ENCODE measurements at regions not wholly inside any gene's neighbourhood (a gene's known extent, or its start where the extent isn't known, plus 50 kb on each side); places are given as distances from the start of the nearest gene placed in this dataset.
"Not testable (repeated sequence)": the region's sequence is repeated elsewhere in the genome, so short reads cannot be mapped to it uniquely, and the experiment has no call there.

GRCh38 chr4:162817374-162817773 is 349.3 kb downstream of the NAF1 start:
- POLR2A ChIA-PET; CTCF ChIA-PET; H3K4me3 Mint-ChIP-seq; DNase-seq; H3K27ac Mint-ChIP-seq; H3K27me3 Mint-ChIP-seq; intact Hi-C loops (cut with micrococcal nuclease); H3K4me1 Mint-ChIP-seq (ENCODE audit: low read depth); H3K36me3 Mint-ChIP-seq: not testable (repeated sequence)
- peaks cover 13% of the 10 kb centered on the region for H3K9me3 Mint-ChIP-seq

GRCh38 chr4:162804351-162804924 is 362.3 kb downstream of the NAF1 start:
- intact Hi-C loops (cut with micrococcal nuclease), result no loop called here
- DNase-seq, result no peak
- Mint-ChIP-seq H3K36me3 (no peaks in the 10 kb centered on the region), H3K9me3 (peaks cover 2% of the 10 kb centered on the region), H3K27ac (no peak overlapping the region), H3K27me3 (no peaks in the 10 kb centered on the region), H3K4me3 (no peak overlapping the region), H3K4me1 (ENCODE audit: low read depth) (no peaks in the 10 kb centered on the region)
- ChIA-PET POLR2A (no interaction called here), CTCF (no interaction called here)

- POLR2A ChIA-PET, result no interaction called here
- DNase-seq, result no peak
- Mint-ChIP-seq H3K4me1 (ENCODE audit: low read depth) (no peaks in the 10 kb centered on the region), H3K27me3 (no peaks in the 10 kb centered on the region), H3K9me3 (peaks cover 2% of the 10 kb centered on the region), H3K27ac (no peak overlapping the region), H3K36me3 (no peaks in the 10 kb centered on the region), H3K4me3 (no peak overlapping the region)
- intact Hi-C loops (cut with micrococcal nuclease), result no loop called here
- CTCF ChIA-PET, result no interaction called here
Observed at GRCh38 chr4:162803378-162803777, 363.3 kb downstream of the NAF1 start.

- intact Hi-C loops (cut with micrococcal nuclease), result no loop called here
- POLR2A ChIA-PET, result no interaction called here
- no peak for DNase-seq
- no peaks in the 10 kb centered on the region for H3K36me3 Mint-ChIP-seq
- no peaks in the 10 kb centered on the region for H3K4me1 Mint-ChIP-seq (ENCODE audit: low read depth)
- H3K4me3 Mint-ChIP-seq, result no peak overlapping the region
- CTCF ChIA-PET, result no interaction called here
- no peak overlapping the region for H3K27ac Mint-ChIP-seq
- peaks cover 2% of the 10 kb centered on the region for H3K9me3 Mint-ChIP-seq
- H3K27me3 Mint-ChIP-seq, result no peaks in the 10 kb centered on the region
Observed at GRCh38 chr4:162797108-162797507, 369.6 kb downstream of the NAF1 start.

GRCh38 chr4:162793571-162793970 is 373.1 kb downstream of the NAF1 start:
- no peak overlapping the region for H3K27ac Mint-ChIP-seq
- POLR2A ChIA-PET, result no interaction called here
- intact Hi-C loops (cut with micrococcal nuclease), result no loop called here
- CTCF ChIA-PET, result no interaction called here
- no peaks in the 10 kb centered on the region for H3K4me1 Mint-ChIP-seq (ENCODE audit: low read depth)
- no peaks in the 10 kb centered on the region for H3K36me3 Mint-ChIP-seq
- DNase-seq, result no peak
- H3K9me3 Mint-ChIP-seq, result no peaks in the 10 kb centered on the region
- no peak overlapping the region for H3K4me3 Mint-ChIP-seq
- H3K27me3 Mint-ChIP-seq, result no peaks in the 10 kb centered on the region

GRCh38 chr4:162793004-162793403 is 373.7 kb downstream of the NAF1 start:
- Mint-ChIP-seq H3K4me3 (no peak overlapping the region), H3K36me3 (no peaks in the 10 kb centered on the region), H3K27me3 (no peaks in the 10 kb centered on the region), H3K9me3 (no peaks in the 10 kb centered on the region), H3K27ac (no peak overlapping the region), H3K4me1 (ENCODE audit: low read depth) (no peaks in the 10 kb centered on the region)
- intact Hi-C loops (cut with micrococcal nuclease), result no loop called here
- DNase-seq, result no peak
- ChIA-PET CTCF (no interaction called here), POLR2A (no interaction called here)

- ChIA-PET CTCF (no interaction called here), POLR2A (no interaction called here)
- no peak for DNase-seq
- Mint-ChIP-seq H3K4me3 (no peak overlapping the region), H3K9me3 (no peaks in the 10 kb centered on the region), H3K27me3 (no peaks in the 10 kb centered on the region), H3K36me3 (no peaks in the 10 kb centered on the region), H3K4me1 (ENCODE audit: low read depth) (no peaks in the 10 kb centered on the region), H3K27ac (no peak overlapping the region)
- intact Hi-C loops (cut with micrococcal nuclease), result no loop called here
Observed at GRCh38 chr4:162791226-162791625, 375.5 kb downstream of the NAF1 start.

GRCh38 chr4:162787120-162787519 is 379.6 kb downstream of the NAF1 start:
- POLR2A ChIA-PET, result no interaction called here
- H3K4me3 Mint-ChIP-seq, result no peak overlapping the region
- intact Hi-C loops (cut with micrococcal nuclease), result no loop called here
- H3K27ac Mint-ChIP-seq, result no peak overlapping the region
- no peaks in the 10 kb centered on the region for H3K9me3 Mint-ChIP-seq
- no peaks in the 10 kb centered on the region for H3K27me3 Mint-ChIP-seq
- CTCF ChIA-PET, result no interaction called here
- H3K36me3 Mint-ChIP-seq, result no peaks in the 10 kb centered on the region
- no peak for DNase-seq
- H3K4me1 Mint-ChIP-seq (ENCODE audit: low read depth), result no peaks in the 10 kb centered on the region

GRCh38 chr4:162782778-162783525 is 383.7 kb downstream of the NAF1 start:
- no peak for DNase-seq
- CTCF ChIA-PET, result no interaction called here
- Mint-ChIP-seq H3K9me3 (no peaks in the 10 kb centered on the region), H3K27ac (no peak overlapping the region), H3K27me3 (no peaks in the 10 kb centered on the region), H3K4me3 (no peak overlapping the region), H3K36me3 (no peaks in the 10 kb centered on the region), H3K4me1 (ENCODE audit: low read depth) (no peaks in the 10 kb centered on the region)
- intact Hi-C loops (cut with micrococcal nuclease), result no loop called here
- POLR2A ChIA-PET, result no interaction called here

GRCh38 chr4:162782096-162782777 is 384.5 kb downstream of the NAF1 start:
- CTCF ChIA-PET, result no interaction called here
- Mint-ChIP-seq H3K27me3 (no peaks in the 10 kb centered on the region), H3K9me3 (no peaks in the 10 kb centered on the region), H3K27ac (no peak overlapping the region), H3K4me1 (ENCODE audit: low read depth) (no peaks in the 10 kb centered on the region), H3K36me3 (no peaks in the 10 kb centered on the region), H3K4me3 (no peak overlapping the region)
- POLR2A ChIA-PET, result no interaction called here
- no peak for DNase-seq
- intact Hi-C loops (cut with micrococcal nuclease), result no loop called here

- POLR2A ChIA-PET, result no interaction called here
- CTCF ChIA-PET, result no interaction called here
- intact Hi-C loops (cut with micrococcal nuclease), result no loop called here
- no peak overlapping the region for H3K27ac Mint-ChIP-seq
- H3K4me1 Mint-ChIP-seq (ENCODE audit: low read depth), result no peaks in the 10 kb centered on the region
- H3K36me3 Mint-ChIP-seq, result no peaks in the 10 kb centered on the region
- H3K27me3 Mint-ChIP-seq, result no peaks in the 10 kb centered on the region
- H3K4me3 Mint-ChIP-seq, result no peak overlapping the region
- DNase-seq, result no peak
- H3K9me3 Mint-ChIP-seq, result no peaks in the 10 kb centered on the region
Observed at GRCh38 chr4:162770761-162771490, 395.8 kb downstream of the NAF1 start.

GRCh38 chr4:162767083-162767482 is 399.6 kb downstream of the NAF1 start:
- Mint-ChIP-seq H3K4me3 (no peak overlapping the region), H3K27ac (no peak overlapping the region), H3K9me3 (no peaks in the 10 kb centered on the region), H3K4me1 (ENCODE audit: low read depth) (no peaks in the 10 kb centered on the region), H3K36me3 (no peaks in the 10 kb centered on the region), H3K27me3 (no peaks in the 10 kb centered on the region)
- intact Hi-C loops (cut with micrococcal nuclease), result no loop called here
- no peak for DNase-seq
- CTCF ChIA-PET, result no interaction called here
- POLR2A ChIA-PET, result no interaction called here

GRCh38 chr4:162761965-162762364 is 404.7 kb downstream of the NAF1 start:
- Mint-ChIP-seq H3K27ac (no peak overlapping the region), H3K4me3 (no peak overlapping the region), H3K4me1 (ENCODE audit: low read depth) (no peaks in the 10 kb centered on the region), H3K27me3 (no peaks in the 10 kb centered on the region), H3K9me3 (no peaks in the 10 kb centered on the region), H3K36me3 (no peaks in the 10 kb centered on the region)
- ChIA-PET POLR2A (no interaction called here), CTCF (no interaction called here)
- DNase-seq, result no peak
- intact Hi-C loops (cut with micrococcal nuclease), result no loop called here
